ENCODE measurements at regions not wholly inside any gene's neighbourhood (a gene's known extent, or its start where the extent isn't known, plus 50 kb on each side); places are given as distances from the start of the nearest gene placed in this dataset.

GRCh38 chr4:27368781-27369180 is 508.1 kb downstream of the STIM2 start:
- no peaks in the 10 kb centered on the region for H3K36me3 ChIP-seq (ENCODE audit: control insufficient read depth in 2 of 2, insufficient read depth in 2 of 2, low read length in 1 of 2)
- no peak overlapping the region for H3K27ac ChIP-seq (ENCODE audit: control insufficient read depth, insufficient read depth)
- FAIRE-seq (no peak), DNase-seq (ENCODE audit: low read depth, low spot score) (no peak), ATAC-seq (no peak)
- BruUV-seq (replicated peaks) = no TSS peak
- intact Hi-C loops (cut with micrococcal nuclease; ENCODE audit: unreplicated experiment) = no loop called here
- in situ Hi-C loops (cut with MboI) = no loop called here
- no peaks in the 10 kb centered on the region for H4K20me1 ChIP-seq (ENCODE audit: control insufficient read depth, insufficient read depth)
- ChIA-PET CTCF (no interaction called here), SMC1A (ENCODE audit: uncharacterized antibody, unreplicated experiment) (no interaction called here), POLR2A (no interaction called here), RAD21 (ENCODE audit: unreplicated experiment) (no interaction called here)
- WGBS (ENCODE audit: insufficient coverage, insufficient replicate concordance, low lambda C conversion rate, missing lambda C conversion rate) = 0% methylated on average over 1 of the region's 1 CpG
- no peak overlapping the region for H2AFZ ChIP-seq (ENCODE audit: control insufficient read depth, low read depth, low read length)
- no peak overlapping the region for H3K4me2 ChIP-seq (ENCODE audit: control insufficient read depth, insufficient read depth)
- H3K9me3 ChIP-seq (replicated peaks; ENCODE audit: control insufficient read depth, insufficient read depth, low read length) = no peaks in the 10 kb centered on the region
- H3K9ac ChIP-seq (ENCODE audit: control insufficient read depth, insufficient read depth, low read length) = no peak overlapping the region
- no peaks in the 10 kb centered on the region for H3K27me3 ChIP-seq (replicated peaks in 1 of 2; ENCODE audit: control insufficient read depth in 2 of 2, insufficient read depth in 2 of 2, low read length in 1 of 2)
- no peaks in the 10 kb centered on the region for H3K79me2 ChIP-seq (ENCODE audit: control insufficient read depth, insufficient read depth, low read length)
- no peak overlapping the region for H3K4me3 ChIP-seq
- H3K4me1 ChIP-seq (ENCODE audit: control insufficient read depth, insufficient read depth, low read length) = no peaks in the 10 kb centered on the region
- no peak for TF ChIP-seq NR2C1 (IDR thresholded peaks at IDR 0.05)
- TF ChIP-seq USF1 (IDR thresholded peaks at IDR 0.05; ENCODE audit: borderline replicate concordance, extremely low read length, insufficient read depth, low read depth, low read length) = no peak
- TF ChIP-seq CREB1 (IDR thresholded peaks at IDR 0.05; ENCODE audit: low read depth) = no peak
- no peak for TF ChIP-seq RELB (IDR thresholded peaks at IDR 0.05; ENCODE audit: low read depth)
- no peak for TF ChIP-seq HDAC6 (IDR thresholded peaks at IDR 0.05; ENCODE audit: unreplicated experiment)
- TF ChIP-seq CEBPZ (IDR thresholded peaks at IDR 0.05; ENCODE audit: low read depth, low read length) = no peak
- TF ChIP-seq FOXK2 (IDR thresholded peaks at IDR 0.05) = no peak
- TF ChIP-seq ATF3 (IDR thresholded peaks at IDR 0.05; ENCODE audit: borderline replicate concordance, extremely low read depth, low read depth, low read length) = no peak
- TF ChIP-seq CEBPB (IDR thresholded peaks at IDR 0.05; ENCODE audit: borderline replicate concordance in 1 of 2, low read depth in 2 of 2, low read length in 2 of 2) = no peak
- no peak for TF ChIP-seq IKZF1 (conservative IDR thresholded peaks at IDR 0.05)
- TF ChIP-seq EP300 (IDR thresholded peaks at IDR 0.05; ENCODE audit: borderline replicate concordance in 1 of 2, control insufficient read depth in 1 of 2, low read depth in 2 of 2, low read length in 2 of 2) = no peak
- TF ChIP-seq YY1 (IDR thresholded peaks at IDR 0.05; ENCODE audit: low read depth, low read length) = no peak
- no peak for TF ChIP-seq NFXL1 (IDR thresholded peaks at IDR 0.05; ENCODE audit: borderline replicate concordance)
- TF ChIP-seq NBN (IDR thresholded peaks at IDR 0.05) = no peak
- no peak for TF ChIP-seq HDGF (IDR thresholded peaks at IDR 0.05)

All from GM12878 (cell line).